ENCODE measurements at regions not wholly inside any gene's neighbourhood (a gene's known extent, or its start where the extent isn't known, plus 50 kb on each side); places are given as distances from the start of the nearest gene placed in this dataset.

DNA sequence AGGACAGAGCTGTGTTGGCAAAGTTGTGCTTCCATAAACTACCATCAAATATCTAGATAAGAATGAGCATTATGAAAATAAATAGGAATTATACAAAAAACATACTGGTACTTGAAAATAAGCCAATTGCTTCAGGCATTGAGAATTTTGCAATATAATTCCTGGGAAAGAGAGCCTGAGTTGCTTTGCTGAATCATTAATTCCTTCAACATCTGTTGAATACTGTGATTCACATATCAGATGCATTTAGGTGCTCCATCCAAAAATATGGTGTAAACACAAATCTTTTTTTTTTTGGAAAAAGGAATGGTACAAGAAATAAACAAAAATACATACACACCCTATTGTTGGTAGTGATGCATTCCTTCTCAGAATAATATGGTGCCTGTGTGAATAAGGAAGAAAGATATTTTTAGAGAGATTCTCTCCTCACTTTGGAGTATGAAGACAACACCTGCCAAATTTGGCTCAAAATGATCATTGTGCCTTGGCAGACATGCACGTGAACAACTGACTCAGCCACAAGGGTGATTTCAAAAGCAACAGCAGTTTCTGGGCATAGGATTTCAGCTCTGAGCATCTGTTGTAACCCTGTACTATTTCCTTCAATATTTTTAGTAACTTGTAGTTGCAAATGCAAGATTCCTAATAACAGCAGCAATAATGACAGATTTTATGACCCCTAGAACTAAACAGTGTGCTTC lies 96.7 kb downstream of the CAVIN4 start:
- Histone ChIP-seq H3K27ac (no peak overlapping the region), H3K9ac (no peak overlapping the region), H2AFZ (ENCODE audit: low read depth) (no peak overlapping the region), H3K27me3 (ENCODE audit: insufficient read depth, low read depth) (no peaks in the 10 kb centered on the region), H3K36me3 (ENCODE audit: insufficient read depth) (no peaks in the 10 kb centered on the region), H3K4me3 (IDR thresholded peaks at IDR 0.05; ENCODE audit: insufficient read depth, low read depth, low read length) (no peak overlapping the region), H3K79me2 (ENCODE audit: insufficient read depth, low read depth) (no peaks in the 10 kb centered on the region), H3K4me2 (no peak overlapping the region), H3K4me1 (ENCODE audit: low read depth, poor library complexity, severe bottlenecking) (no peaks in the 10 kb centered on the region), H4K20me1 (ENCODE audit: insufficient read depth) (no peaks in the 10 kb centered on the region)
- TF ChIP-seq, protein P1, sequence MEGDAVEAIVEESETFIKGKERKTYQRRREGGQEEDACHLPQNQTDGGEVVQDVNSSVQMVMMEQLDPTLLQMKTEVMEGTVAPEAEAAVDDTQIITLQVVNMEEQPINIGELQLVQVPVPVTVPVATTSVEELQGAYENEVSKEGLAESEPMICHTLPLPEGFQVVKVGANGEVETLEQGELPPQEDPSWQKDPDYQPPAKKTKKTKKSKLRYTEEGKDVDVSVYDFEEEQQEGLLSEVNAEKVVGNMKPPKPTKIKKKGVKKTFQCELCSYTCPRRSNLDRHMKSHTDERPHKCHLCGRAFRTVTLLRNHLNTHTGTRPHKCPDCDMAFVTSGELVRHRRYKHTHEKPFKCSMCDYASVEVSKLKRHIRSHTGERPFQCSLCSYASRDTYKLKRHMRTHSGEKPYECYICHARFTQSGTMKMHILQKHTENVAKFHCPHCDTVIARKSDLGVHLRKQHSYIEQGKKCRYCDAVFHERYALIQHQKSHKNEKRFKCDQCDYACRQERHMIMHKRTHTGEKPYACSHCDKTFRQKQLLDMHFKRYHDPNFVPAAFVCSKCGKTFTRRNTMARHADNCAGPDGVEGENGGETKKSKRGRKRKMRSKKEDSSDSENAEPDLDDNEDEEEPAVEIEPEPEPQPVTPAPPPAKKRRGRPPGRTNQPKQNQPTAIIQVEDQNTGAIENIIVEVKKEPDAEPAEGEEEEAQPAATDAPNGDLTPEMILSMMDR (conservative IDR thresholded peaks at IDR 0.05; ENCODE audit: low read depth, low read length) = no peak

DNA sequence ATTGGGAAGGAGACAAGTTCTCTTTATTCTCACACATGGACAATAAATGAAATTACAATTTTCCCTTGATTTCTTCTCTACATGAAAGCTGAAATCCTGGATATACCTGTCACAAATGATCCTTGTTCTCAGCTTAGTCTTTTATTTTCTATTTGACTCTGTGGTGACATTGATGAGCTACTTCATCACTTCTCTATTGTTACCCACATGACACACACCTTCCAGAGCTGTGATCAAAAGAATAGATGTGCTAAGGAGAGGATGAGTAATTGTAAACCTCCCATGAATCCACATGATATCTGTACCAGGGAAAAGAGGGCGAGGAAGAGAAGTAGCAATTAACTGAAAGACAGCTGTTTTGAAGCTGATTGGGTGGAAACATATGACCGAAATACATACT lies 102.0 kb downstream of the CAVIN4 start:
- Histone ChIP-seq H3K27me3 (ENCODE audit: insufficient read depth, low read depth) (no peaks in the 10 kb centered on the region), H3K4me1 (ENCODE audit: low read depth, poor library complexity, severe bottlenecking) (no peaks in the 10 kb centered on the region), H3K27ac (no peak overlapping the region), H3K79me2 (ENCODE audit: insufficient read depth, low read depth) (no peaks in the 10 kb centered on the region), H4K20me1 (ENCODE audit: insufficient read depth) (no peaks in the 10 kb centered on the region), H3K9ac (no peak overlapping the region), H3K4me3 (IDR thresholded peaks at IDR 0.05; ENCODE audit: insufficient read depth, low read depth, low read length) (no peak overlapping the region), H2AFZ (ENCODE audit: low read depth) (no peak overlapping the region), H3K4me2 (no peak overlapping the region), H3K36me3 (ENCODE audit: insufficient read depth) (no peaks in the 10 kb centered on the region)
- TF ChIP-seq, protein P1 (conservative IDR thresholded peaks at IDR 0.05; ENCODE audit: low read depth, low read length) = no peak

DNA sequence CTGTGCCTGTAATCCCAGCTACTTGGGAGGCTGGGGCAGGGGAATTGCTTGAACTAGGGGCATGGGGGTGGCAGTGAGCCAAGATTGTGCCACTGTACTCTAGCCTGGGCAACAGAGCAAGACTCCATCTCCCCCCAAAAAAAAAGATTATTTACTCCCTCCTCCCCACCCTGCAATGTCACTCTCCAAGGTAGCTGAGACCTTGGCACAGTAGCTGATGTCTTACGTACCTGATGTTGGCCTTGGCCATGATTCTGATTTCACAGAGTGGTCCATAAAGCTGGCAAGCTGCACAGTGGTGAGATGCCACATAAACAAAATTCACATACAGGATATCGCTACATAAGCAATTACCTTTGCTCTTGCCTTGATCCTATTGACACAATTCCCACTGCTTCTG lies 108.5 kb downstream of the CAVIN4 start:
- Histone ChIP-seq H3K27ac (no peak overlapping the region), H3K79me2 (ENCODE audit: insufficient read depth, low read depth) (no peaks in the 10 kb centered on the region), H3K9ac (no peak overlapping the region), H3K4me1 (ENCODE audit: low read depth, poor library complexity, severe bottlenecking) (peaks cover 15% of the 10 kb centered on the region), H2AFZ (ENCODE audit: low read depth) (no peak overlapping the region), H3K27me3 (ENCODE audit: insufficient read depth, low read depth) (no peaks in the 10 kb centered on the region), H3K36me3 (ENCODE audit: insufficient read depth) (no peaks in the 10 kb centered on the region), H4K20me1 (ENCODE audit: insufficient read depth) (no peaks in the 10 kb centered on the region), H3K4me3 (IDR thresholded peaks at IDR 0.05; ENCODE audit: insufficient read depth, low read depth, low read length) (no peak overlapping the region), H3K4me2 (no peak overlapping the region)
- TF ChIP-seq, protein P1 (conservative IDR thresholded peaks at IDR 0.05; ENCODE audit: low read depth, low read length) = no peak

DNA sequence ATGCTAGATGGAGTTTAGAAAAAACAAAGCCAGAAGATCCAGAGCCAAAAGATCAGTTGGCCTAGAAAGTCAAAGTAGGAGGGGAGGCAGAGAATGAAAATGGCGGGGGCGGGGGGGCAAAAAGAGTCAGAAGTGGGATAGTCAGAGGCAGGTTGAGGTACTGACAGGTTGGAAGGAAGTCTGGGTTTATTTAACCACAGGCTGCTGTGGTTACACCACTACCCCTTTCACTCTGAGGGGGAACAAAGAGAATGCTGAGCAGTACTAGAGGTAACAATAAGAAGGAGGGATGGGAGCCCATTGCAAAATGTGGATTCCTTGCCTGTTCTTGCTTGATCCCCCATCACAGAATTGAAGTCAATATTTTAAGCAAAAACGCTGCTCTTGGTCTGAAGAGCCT lies 111.8 kb downstream of the CAVIN4 start:
- no peaks in the 10 kb centered on the region for H3K79me2 ChIP-seq (ENCODE audit: insufficient read depth, low read depth)
- peaks cover 15% of the 10 kb centered on the region for H3K4me1 ChIP-seq (ENCODE audit: low read depth, poor library complexity, severe bottlenecking)
- H3K9ac ChIP-seq = no peak overlapping the region
- H4K20me1 ChIP-seq (ENCODE audit: insufficient read depth) = no peaks in the 10 kb centered on the region
- TF ChIP-seq, protein P1 (conservative IDR thresholded peaks at IDR 0.05; ENCODE audit: low read depth, low read length) = no peak
- no peaks in the 10 kb centered on the region for H3K36me3 ChIP-seq (ENCODE audit: insufficient read depth)
- H3K27ac ChIP-seq = no peak overlapping the region
- H2AFZ ChIP-seq (ENCODE audit: low read depth) = no peak overlapping the region
- no peak overlapping the region for H3K4me3 ChIP-seq (IDR thresholded peaks at IDR 0.05; ENCODE audit: insufficient read depth, low read depth, low read length)
- no peaks in the 10 kb centered on the region for H3K27me3 ChIP-seq (ENCODE audit: insufficient read depth, low read depth)
- H3K4me2 ChIP-seq = peak overlapping the region; percentile 14; the same call in 1 of the 2 replicates

Data from KMS-11 (cell line).